SKM-1 (cell line): ENCODE measurements at regions not wholly inside any gene's neighbourhood (a gene's known extent, or its start where the extent isn't known, plus 50 kb on each side); places are given as distances from the start of the nearest gene placed in this dataset.

Experiments
- DNase-seq: peaks from one replicate; lab custom pipeline; 2025; ENCODE audit not compliant: unreplicated experiment; lab: John Stamatoyannopoulos, UW

DNA sequence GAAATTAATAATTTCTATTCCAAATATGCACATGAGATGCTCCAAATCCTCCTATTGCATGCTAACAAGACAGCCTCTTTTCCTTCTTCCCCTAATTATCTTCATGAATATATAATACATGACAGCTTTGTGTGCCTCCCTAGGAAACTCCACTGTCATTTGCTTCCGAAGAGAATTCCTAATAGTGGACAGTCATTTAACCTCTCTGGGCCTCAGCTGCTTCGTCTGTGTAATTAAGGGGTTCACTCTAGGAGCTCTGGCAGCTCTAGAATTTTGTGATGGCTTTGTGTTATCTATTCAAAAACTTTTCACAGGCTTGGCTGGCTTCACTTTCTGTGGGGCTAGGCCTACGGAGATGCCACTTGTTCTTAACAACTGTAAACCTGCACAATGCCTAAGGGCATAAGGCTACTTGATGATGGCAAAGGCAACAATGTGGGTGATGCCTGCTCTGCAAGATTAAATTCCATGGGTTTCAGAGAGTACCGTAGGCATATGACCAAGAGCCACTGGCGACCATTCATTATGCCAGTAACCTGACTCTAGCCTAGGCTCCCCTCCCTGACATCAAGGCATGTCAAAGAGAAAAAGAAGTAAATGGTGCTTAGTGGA lies 333.8 kb upstream of the UMPS start:
- DNase-seq = no peak

DNA sequence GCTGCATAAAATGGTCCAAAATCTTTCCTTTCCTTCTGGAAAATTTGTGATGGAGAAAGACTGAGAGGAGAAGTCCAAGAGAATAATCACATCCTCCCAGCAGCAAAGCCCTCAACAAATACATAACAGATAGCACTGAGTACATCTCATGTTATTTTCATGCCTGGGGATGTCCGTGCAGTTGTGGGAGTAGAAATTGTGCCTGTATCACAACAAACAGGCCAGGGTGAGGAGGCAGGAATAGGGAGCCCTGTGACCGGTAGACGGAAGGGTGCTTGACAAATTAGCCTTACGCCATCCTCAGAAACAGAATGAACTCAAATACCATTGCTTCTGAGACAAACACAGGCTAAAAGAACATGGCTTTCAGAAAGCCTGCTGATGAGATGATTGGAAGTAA lies 333.2 kb upstream of the UMPS start:
- no peak for DNase-seq

DNA sequence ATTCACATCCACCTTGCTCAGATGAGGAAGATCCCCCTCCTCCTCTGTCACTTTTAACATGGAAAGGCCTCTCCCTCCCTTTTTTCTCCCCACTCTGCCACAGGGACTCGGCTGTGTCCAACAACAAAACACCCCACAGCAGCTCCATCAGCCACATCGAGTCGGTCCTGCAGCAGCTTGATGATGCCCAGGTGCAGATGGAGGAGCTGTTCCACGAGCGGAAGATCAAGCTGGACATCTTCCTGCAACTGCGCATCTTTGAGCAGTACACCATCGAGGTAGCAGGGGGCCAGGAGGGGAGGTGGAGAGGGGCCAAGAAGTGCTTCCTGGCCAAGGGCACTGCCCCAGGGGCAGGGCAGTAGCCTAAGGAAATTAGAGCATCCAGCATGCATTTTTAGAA lies 331.7 kb upstream of the UMPS start:
- DNase-seq = no peak

DNA sequence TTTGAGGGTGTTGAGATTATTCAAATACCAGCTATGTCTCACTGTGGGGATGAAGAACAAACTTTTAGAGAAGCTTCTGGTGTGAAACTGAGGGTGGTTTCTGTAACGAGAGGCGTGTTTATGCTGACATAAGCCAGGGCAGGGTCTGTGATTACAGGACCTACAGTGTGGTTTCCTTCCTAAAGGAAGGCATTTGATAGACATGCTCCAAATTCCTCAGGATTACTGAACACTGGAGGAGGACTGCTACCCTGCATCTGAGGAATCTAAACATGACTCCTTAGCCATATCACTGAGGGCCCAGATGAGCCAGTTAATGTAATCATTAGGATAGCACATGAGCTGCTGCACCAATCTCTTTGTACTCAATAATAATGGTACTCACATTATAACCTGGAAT lies 328.4 kb upstream of the UMPS start:
- DNase-seq = no peak

DNA sequence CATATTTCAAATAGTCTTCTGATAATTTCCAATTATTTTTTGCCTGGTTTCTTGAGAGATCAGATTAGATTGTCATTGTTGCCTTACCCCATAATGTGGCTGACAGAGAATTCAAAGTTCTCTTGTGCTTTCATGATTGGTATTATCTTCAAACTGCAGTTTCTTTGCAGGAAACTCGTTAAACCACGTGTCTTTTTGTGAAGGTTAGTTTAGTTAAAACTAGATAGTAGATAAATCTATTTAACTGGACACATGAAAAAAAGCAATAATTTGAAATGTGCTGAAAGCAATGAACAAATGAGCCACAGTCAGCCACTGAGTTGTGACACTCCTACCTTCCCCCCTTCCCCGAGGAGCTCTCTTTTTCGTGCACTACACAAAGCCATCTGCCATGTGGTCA lies 327.5 kb upstream of the UMPS start:
- no peak for DNase-seq

DNA sequence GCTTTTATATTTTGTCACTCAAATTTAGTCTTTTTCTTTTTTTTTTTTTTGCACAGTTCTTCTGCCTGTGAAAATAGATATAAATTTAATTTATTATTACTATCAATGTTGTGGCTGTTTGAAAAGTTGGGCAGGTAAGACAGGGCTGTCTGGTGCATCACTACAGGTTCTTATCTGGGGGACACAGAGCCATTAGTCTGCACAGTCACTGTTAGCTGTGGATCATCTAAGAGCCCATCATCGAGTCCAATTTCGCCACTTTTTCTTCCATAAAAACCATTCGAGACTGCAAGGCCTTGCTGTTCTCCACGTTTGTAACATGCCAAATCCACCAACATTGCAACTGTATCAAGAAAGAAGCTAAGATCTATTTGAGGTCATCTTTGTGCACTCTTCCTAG lies 325.6 kb upstream of the UMPS start:
- no peak for DNase-seq

DNA sequence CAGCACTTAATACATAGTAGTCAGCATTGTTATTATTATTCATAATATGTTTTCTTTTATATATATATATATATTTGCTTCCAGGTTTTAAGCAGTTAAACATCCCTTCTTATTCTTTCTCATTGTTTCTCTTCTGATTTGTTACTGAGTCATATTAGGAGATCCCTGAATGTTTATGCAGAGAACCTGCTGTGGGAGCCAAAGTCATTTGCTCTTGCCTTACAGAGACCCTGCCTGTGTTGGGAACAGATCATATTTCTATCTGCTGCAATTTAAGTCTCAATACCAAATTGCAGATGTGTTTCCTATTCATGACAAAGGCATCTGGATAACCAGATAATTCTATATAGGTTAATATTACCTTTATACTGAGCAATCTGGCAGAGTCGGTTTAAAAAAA lies 323.0 kb upstream of the UMPS start:
- DNase-seq = no peak

DNA sequence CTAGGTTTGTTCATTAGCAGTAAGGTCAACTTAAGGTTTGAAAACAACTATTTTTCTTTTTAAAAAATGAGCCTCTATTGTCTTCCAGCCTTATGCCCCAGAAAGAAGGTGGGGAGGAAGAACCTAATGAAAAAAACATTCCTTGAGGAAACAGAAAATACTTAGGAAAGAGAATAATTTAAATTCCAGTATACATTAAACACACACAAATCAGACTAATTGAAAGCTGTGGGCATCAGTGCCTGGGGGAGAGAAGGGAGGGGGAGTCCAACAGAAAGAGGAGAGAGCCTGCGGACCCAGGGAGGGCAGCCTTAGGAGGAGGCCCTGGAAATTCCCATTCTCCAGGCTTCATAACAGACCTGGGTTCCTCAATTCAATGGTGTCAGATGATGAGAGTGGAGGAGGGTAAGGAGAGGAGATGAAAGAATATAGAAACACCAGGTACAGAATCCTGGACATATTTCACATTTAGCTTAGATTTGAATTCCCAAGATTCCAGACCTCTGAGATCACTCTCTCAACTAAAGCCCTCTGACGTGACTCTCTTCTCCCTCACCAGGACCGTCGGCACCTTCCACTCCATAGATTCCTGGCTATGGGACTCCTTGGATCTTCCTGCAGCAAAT lies 320.5 kb upstream of the UMPS start:
- no peak for DNase-seq

DNA sequence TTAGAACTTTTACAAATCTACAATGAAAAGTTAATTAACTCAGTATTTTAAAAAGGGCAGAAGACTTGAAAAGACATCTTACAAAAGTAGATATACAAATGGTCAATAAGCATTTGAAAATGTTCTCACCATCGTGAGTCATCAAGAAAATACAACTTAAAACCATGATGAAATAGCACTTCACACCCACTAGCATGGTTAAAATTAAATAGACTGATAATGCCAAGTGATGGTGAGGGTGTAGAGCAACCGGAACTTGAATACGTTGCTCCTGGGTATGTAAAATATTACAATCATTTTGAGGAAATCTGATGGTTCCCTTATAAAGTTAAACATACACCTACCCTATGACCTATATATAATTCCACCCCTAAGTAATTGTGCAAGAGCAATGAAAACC lies 319.8 kb upstream of the UMPS start:
- DNase-seq = no peak

DNA sequence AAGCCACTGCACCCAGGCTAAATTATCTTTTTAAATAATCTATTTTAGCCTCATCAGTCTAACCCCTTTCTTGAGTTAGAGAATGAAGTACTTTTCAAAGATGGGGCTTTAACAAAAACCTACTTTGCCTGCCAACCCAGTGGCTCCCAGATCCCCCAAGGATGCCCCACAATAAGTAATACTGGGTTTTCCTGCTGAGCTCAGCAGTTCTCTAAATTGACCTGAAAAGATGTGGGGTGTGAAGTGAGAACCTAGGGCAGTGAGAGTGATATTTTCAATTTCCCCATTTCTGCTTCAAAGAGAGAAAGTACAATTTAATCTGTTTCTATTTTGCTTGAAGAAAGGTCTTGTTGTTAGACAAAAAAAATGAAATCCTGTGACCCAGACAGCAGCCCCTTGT lies 318.5 kb upstream of the UMPS start:
- DNase-seq = no peak

DNA sequence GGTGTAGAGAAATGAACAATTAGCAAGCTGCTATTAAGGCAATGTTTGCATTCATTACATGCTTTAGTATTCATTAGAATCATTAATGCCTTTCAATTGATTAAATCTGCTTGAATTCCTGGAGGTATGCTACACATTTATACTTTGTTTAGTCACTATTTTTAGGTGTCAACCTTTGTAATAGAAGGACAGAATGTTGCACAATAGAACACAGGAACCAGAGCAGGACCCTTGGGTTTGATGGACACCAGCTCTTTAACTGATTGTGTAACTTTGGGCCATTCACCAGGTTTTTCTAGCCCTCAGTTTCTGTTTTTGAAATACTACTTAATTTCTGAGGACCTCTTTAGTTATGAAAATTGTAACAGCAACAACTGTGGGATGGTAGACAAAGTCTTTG lies 317.6 kb upstream of the UMPS start:
- DNase-seq = no peak

DNA sequence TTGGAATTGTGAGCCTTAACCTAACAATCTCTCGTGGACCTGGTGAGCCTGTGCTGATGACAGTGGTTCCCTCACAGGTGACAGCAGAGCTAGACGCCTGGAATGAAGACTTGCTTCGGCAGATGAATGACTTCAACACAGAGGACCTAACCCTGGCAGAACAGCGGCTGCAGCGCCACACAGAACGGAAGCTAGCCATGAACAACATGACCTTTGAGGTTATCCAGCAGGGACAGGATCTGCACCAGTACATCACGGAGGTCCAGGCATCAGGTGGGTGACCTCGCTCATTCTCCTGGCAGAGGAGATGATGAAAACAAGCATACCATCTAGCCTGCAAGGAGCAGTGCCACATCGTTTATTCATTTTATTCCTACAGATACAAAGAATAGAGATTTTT lies 316.9 kb upstream of the UMPS start:
- no peak for DNase-seq

DNA sequence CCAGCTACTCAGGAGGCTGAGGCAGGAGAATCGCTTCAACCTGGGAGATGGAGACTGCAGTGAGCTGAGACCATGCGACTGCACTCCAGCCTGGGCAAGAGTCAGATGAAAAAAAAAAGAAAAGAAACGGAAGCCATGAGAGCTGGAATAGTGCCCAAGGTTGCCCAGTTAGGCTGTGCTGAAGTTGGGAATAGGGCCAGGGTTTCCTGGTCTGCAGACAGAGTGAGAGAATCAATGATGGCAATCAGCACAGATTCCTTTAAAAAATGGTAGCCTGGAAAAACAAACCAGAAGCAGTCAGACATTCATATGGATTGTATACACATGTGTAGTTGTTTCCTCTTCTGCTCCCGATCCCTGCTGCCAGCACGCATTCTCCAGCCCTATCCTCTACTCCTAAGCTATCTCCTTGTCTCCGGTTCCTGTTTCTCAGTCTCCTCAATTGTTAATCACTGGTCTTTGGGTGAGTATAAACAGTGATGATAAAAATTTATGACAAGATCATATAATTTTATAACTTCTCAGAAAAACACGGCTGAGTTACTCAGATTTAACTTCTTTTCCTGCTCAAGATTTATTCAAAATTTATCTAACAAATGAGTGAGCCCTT lies 316.2 kb upstream of the UMPS start:
- no peak for DNase-seq

DNA sequence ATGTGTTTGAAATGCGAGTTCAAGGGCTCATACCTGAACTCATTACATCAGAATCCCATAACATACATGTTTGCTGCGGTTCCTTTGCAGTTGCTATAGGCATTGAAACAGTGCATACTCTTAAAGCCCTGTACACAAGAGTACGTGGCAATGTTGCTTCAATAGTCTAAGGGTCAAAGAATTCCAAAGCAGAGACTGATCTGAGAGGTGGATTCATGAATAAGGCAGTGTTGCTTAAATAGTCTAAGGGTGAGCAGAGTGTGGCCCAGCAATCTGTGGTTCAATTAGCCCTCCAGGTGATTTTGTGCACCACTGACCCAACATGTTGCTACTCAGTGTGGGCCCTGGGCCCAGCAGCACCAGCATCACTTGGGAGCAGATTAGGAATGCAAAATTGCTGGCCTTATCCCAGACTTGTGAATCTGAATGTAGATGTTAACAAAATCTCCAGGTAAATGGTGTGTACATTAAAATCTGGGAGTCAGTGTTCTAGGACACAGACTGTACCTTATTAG lies 314.7 kb upstream of the UMPS start:
- no peak for DNase-seq

DNA sequence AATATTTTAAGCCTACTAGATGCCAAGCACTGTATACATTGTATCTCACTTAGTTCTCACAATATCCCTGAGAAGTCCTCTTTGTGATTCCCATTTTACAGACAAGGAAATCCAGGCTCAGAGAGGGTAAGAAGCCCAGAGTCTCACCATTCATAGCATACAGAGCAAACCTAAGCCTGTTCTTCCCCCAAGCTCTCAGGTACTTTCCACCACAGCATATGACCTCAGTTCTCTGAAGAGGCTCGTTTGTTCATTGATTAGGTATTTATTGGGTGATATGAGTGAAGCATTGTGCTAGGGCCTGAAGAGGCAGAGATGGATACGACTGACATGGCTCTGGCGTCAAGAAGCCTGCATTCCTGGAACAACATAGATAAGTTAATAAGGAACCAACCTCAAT lies 310.9 kb upstream of the UMPS start:
- DNase-seq = no peak

DNA sequence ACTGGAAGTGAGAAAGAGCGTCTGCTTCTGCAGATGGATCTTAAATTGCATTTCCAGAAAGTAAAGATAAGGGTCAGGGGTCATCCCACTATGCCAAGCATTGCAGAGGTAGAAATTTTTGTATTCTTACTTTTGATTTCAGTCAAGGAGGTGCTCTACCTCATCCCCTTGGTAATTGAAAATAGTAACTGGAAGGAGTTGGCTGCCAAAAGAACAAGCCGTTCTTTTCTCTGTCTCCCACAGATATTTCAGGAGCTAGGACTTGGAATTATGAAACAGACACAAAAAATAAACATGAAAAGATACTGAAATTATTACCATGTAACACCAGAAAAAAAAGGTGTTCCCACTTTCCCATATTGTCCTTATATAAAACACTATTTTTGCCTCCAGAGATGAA lies 309.9 kb upstream of the UMPS start:
- no peak for DNase-seq

DNA sequence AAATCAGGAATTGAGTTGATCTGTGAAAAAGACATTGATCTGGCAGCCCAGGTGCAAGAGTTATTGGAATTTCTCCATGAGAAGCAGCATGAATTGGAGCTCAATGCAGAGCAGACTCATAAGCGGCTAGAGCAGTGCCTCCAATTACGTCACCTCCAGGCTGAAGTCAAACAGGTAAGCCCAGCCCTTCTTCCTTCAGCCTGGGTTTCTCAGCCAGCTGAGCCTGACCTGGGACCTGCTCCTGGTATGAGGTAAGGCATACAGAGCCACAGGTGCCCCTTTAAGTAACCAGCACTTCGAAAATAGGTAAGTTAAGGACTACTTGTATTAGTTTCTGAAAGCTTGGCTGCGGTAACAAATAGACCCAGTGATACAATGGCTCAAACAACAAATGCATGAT lies 307.4 kb upstream of the UMPS start:
- DNase-seq = no peak

DNA sequence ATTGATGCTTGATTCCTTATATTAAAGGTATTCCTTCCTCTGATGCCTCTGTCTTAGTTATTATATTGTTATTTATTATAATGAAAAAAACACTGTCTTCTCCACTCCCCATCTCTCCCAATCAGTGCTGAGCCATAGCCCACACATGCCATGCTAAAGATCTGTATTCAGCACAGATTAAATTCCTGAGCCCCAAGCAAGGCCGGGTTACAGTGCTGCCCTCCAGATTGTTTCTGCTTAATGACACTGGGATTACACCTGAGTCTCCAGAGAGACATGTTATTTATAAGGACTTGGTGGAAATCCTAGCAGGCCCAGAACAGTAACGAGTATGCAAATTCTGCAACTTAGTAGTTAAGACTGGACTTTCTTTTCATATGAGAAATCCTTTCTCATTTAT lies 305.9 kb upstream of the UMPS start:
- DNase-seq = no peak

DNA sequence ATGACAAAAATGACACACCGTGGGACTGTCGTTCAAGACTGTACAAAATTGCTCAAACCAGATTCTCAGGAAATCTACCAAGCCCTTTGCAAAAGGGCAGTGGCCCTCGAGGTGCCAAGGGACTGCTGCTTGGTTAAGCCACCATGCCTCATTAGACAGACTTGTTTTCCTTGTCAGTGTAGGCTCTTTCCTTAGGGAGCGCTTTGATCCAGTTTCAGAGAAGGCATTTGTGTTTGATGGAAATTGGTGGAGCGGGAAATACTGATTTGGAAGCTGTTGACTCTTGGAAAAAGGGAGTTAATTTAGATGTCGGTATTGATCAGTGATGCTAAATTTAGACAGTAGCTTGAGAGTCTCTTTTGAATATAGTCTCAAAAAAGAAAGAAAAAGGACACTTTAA lies 304.3 kb upstream of the UMPS start:
- DNase-seq = no peak

DNA sequence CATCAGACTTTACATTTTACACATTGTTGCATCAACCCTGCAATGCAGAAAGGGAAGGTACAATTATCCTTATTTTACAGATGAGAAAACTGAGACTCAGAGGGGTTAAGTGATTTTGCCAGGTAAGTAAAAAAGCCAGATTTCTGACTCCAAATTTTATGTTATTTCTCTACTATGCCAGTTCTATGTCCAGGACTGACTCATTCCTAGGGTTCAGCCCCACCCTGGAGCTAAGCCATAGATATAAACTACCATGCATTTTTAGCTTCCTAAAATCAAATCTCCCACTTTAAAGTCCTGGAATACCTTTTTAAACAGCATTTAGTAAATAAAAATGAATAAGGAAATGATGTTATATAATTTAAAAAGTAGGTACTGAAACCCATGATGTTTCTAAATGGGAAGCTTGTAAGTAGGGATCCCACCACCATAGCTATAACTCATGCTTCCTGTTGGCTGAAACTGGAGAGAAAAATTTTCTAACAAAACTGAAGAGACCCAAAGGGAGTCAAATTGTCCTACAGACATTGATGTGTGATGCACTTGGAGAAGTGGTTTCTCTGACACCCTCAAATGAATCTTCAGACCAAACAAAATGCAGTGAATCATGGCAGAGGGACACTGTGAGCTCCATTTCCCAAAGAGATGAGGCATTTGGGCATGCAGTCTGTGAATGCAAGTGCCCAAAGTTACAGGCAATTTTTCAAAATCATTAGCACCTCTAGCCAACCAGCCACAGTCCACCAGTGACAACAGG lies 301.7 kb upstream of the UMPS start:
- no peak for DNase-seq

DNA sequence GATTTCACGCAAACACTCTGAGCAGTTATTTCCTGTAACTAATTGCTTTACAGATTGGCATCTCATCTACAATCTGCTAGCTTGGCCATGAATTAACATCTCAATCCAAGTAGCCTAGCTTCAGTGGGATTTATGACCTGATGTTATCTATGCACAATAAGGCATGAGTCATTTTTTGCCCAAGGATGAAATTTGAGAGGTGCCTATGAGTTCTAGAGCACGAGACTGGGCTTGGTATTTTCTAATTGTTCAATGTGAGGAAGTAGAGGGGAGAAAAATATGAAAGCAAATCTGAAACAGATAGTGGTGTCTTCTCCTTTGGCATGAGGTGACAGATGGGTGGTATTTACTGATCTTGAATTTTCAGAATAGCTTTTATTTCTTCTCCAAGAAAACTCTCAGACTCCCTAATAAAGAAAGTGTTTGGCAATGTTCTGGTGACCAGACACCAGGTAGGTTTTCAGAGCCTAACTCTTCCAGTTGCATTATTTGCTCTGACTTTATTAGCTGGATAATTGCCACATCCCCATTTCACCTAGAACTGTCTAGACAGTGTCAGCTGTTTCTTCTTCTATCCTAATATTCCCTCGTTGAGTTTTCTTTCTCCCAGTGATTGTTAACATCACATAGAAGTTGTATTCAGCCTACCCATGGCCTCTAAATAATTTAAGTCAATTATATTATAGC lies 301.0 kb upstream of the UMPS start:
- DNase-seq = no peak
